Psoas muscle (tissue), 7 donors: ENCODE measurements at regions not wholly inside any gene's neighbourhood (a gene's known extent, or its start where the extent isn't known, plus 50 kb on each side); places are given as distances from the start of the nearest gene placed in this dataset.

Experiments
- ATAC-seq, 4 donors: fragments of 200-7000 bp; cut with Tn5 transposase; one replicate each; pipeline ENCODE4 v1.9.1; 2020; ENCODE audit warnings: moderate library complexity in 3 of 4, mild to moderate bottlenecking in 2 of 4
- DNase-seq, 2 donors: peaks; one replicate each; pipeline ENCODE4 v3.0.0-alpha.2; 2020
- H3K27ac ChIP-seq: fragments of 200-600 bp; one replicate; pipeline ENCODE4 v1.8.0; 2022
- H3K27me3 ChIP-seq, 3 donors: fragments of 200-600 bp in 1 of 3; one replicate each; pipeline versions ENCODE4 v1.6.1 to v1.8.0; 2013 to 2022; ENCODE audit warnings: low read length in 2 of 3, mild to moderate bottlenecking in 2 of 3, moderate library complexity in 1 of 3; ENCODE audit not compliant: insufficient read depth in 3 of 3
- H3K36me3 ChIP-seq, 2 donors: fragments of 200-600 bp in 1 of 2; one replicate each; pipeline versions ENCODE4 v1.6.1 to v1.8.0; 2013 to 2022; ENCODE audit warnings: low read depth in 1 of 2, mild to moderate bottlenecking in 1 of 2, moderate library complexity in 1 of 2; ENCODE audit not compliant: insufficient read depth in 1 of 2
- H3K4me1 ChIP-seq: fragments of 200-600 bp; one replicate; pipeline ENCODE4 v1.8.0; 2022
- H3K4me3 ChIP-seq: fragments of 200-600 bp; one replicate; pipeline ENCODE4 v1.8.0; 2022; ENCODE audit warnings: mild to moderate bottlenecking
- H3K9me3 ChIP-seq: fragments of 200-600 bp; one replicate; pipeline ENCODE4 v1.8.0; 2022
- CTCF ChIP-seq: fragments of 200-600 bp; IDR thresholded peaks from one replicate; pipeline ENCODE4 v1.8.0; 2022; ENCODE audit warnings: antibody characterized with exemption
- WGBS, 3 donors: extraction: QIAGEN DNeasy Blood & Tissue Kit; methylation state at CpG; one replicate each; pipeline versions ENCODE4 v1.1.6 to v1.1.7; 2013; 5-methylcytosine and 5-hydroxymethylcytosine counted together
- intact Hi-C, 2 donors: fragments of 100-400 bp; cut with DNase I; formaldehyde crosslinking; loops; one replicate each; pipeline versions ENCODE4 v1.11.0 to v1.14.2; 2022
- donor health status: healthy with polysubstance abuse.
- donor health status: DM: no; HTN: no; CAD: no; lungs with moderate emphysema.
- donor health status: Bipolar disorder and iron deficiency.
- donor health status: healthy.
- donor health status: DM: yes; HTN: yes; CAD: no.
- donor health status: DM: no; HTN: no; CAD: no.
- donor health status: DM: yes; HTN: yes; CAD: no.

GRCh38 chr13:34521171-34521570 is 420.9 kb upstream of the NBEA start:
- Histone ChIP-seq H3K36me3 (no peaks in the 10 kb centered on the region), H3K9me3 (no peaks in the 10 kb centered on the region), H3K27me3 (no peaks in the 10 kb centered on the region), H3K4me3 (no peak overlapping the region), H3K27ac (no peak overlapping the region), H3K4me1 (no peaks in the 10 kb centered on the region)
- no peak for TF ChIP-seq CTCF
- no peak for DNase-seq
- intact Hi-C loops, result no loop called here
- ATAC-seq, result no peak
- 49 to 76% (median 55%) methylated on average over 5 of the region's 5 CpGs for WGBS, 3 donors

GRCh38 chr13:34522808-34523207 is 419.3 kb upstream of the NBEA start:
- no peaks in the 10 kb centered on the region for H3K36me3 ChIP-seq

GRCh38 chr13:34523406-34523805 is 418.7 kb upstream of the NBEA start:
- intact Hi-C loops, result no loop called here

More at GRCh38 chr13:34522808-34523207, 419.3 kb upstream of the NBEA start:
- ATAC-seq, result no peak
- TF ChIP-seq CTCF, result no peak
- no peaks in the 10 kb centered on the region for H3K27me3 ChIP-seq
- intact Hi-C loops, result no loop called here
- 51 to 62% (median 52%) methylated on average over 4 of the region's 4 CpGs for WGBS, 3 donors
- no peak overlapping the region for H3K4me3 ChIP-seq
- no peaks in the 10 kb centered on the region for H3K9me3 ChIP-seq
- H3K27ac ChIP-seq, result no peak overlapping the region
- H3K4me1 ChIP-seq, result no peaks in the 10 kb centered on the region
- no peak for DNase-seq

GRCh38 chr13:34533941-34534340 is 408.1 kb upstream of the NBEA start:
- Histone ChIP-seq H3K9me3 (no peaks in the 10 kb centered on the region), H3K27ac (no peak overlapping the region), H3K4me1 (no peaks in the 10 kb centered on the region), H3K36me3 (no peaks in the 10 kb centered on the region), H3K4me3 (no peak overlapping the region), H3K27me3 (no peaks in the 10 kb centered on the region)
- intact Hi-C loops, result no loop called here
- WGBS, 3 donors, result 78 to 82% (median 81%) methylated on average over 2 of the region's 2 CpGs
- ATAC-seq (no peak), DNase-seq (no peak)
- TF ChIP-seq CTCF, result no peak

More at GRCh38 chr13:34523406-34523805, 418.7 kb upstream of the NBEA start:
- TF ChIP-seq CTCF, result no peak
- H3K9me3 ChIP-seq, result no peaks in the 10 kb centered on the region
- no peaks in the 10 kb centered on the region for H3K4me1 ChIP-seq
- H3K27me3 ChIP-seq, result no peaks in the 10 kb centered on the region
- no peak overlapping the region for H3K4me3 ChIP-seq
- no peak overlapping the region for H3K27ac ChIP-seq
- DNase-seq, result no peak
- 39 to 59% (median 41%) methylated on average over 3 of the region's 3 CpGs for WGBS, 3 donors
- no peak for ATAC-seq
- H3K36me3 ChIP-seq, result no peaks in the 10 kb centered on the region

- Histone ChIP-seq H3K4me1 (no peaks in the 10 kb centered on the region), H3K4me3 (no peak overlapping the region), H3K27me3 (no peaks in the 10 kb centered on the region), H3K9me3 (no peaks in the 10 kb centered on the region), H3K36me3 (no peaks in the 10 kb centered on the region), H3K27ac (no peak overlapping the region)
- intact Hi-C loops, result no loop called here
- ATAC-seq (no peak), DNase-seq (no peak)
- TF ChIP-seq CTCF, result no peak
- WGBS, 3 donors, result 81 to 94% (median 88%) methylated on average over 4 of the region's 4 CpGs
Measured at GRCh38 chr13:34542321-34542720, 399.7 kb upstream of the NBEA start.
